HG03521 (cell line): ENCODE measurements at regions not wholly inside any gene's neighbourhood (a gene's known extent, or its start where the extent isn't known, plus 50 kb on each side); places are given as distances from the start of the nearest gene placed in this dataset.

Experiments
- ATAC-seq: cut with Tn5 transposase; IDR thresholded peaks from one replicate; pipeline ENCODE4 v1.9.1; 2021; ENCODE audit warnings: mild to moderate bottlenecking, moderate library complexity; ENCODE audit not compliant: unreplicated experiment

DNA sequence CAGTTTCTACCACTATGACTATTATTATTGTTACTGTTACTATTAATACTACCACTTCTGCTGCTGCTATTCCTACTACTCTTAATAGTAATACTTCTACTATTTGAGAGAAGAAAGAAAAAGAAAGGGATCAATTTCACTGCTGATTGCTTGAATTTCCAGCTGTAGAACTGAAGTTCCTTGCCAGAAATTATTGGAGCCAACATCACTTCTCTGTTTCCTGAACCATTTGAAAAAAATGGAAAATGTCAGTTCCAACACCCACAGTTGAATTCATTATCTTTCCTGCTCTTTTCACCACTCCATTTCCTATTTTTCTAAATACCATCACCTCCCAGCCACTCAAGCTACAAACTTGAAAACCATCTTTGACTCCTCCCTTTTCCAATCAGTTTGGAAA is 54.1 kb upstream of the PIK3C2G start:
- no peak for ATAC-seq

DNA sequence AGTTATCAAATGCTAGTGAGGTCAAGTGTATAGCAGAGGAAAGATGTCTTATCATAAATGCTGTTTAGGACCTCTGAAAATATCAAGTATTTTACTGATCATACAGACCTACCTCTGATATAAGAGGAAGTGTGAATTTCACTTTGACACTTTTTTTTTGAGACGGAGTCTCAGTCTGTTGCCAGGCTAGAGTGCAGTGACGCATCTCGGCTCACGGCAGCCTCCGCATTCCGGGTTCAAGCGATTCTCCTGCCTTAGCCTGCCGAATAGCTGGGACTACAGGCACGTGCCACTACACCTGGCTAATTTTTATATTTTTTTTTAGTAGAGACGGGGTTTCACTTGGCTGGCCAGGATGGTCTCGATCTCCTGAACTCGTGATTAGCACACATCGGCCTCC is 55.1 kb upstream of the PIK3C2G start:
- ATAC-seq: no peak

DNA sequence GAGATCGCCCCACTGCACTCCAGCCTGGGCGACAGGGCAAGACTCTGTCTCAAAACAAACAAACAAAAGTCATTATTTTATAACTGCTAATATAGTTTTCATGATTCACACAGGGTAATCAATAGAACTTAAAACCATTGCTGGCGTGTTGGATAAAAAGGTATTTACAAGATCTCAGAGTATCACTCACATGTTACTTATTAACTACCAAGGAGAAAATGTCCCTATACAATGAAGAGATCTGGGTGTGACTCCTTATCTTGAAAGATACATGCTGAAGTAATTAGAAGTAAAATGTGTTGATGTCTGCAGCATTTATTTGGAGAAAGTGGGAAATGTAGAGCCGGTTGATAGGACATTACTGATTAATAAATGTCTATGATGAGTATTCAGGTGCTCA is 57.3 kb upstream of the PIK3C2G start:
- no peak for ATAC-seq

DNA sequence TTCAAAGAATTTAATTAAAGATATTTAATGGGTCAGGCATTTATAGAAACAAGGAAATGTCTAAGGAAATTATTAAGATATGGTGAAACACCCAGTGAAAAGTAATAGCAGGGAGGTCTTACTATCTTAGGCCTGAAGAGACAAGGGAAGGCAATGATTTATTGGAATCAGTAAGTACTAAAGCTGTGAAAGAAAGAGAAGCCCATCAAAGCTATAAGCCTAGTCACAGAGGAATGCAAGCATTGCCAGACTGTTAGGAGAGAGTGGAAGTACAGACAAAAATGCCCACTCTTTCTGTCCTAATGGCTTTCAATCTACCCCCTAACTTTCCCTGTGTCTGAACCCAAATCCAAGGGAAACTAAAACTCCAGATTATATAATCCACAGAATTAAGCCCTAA is 69.2 kb upstream of the PIK3C2G start:
- ATAC-seq: no peak

DNA sequence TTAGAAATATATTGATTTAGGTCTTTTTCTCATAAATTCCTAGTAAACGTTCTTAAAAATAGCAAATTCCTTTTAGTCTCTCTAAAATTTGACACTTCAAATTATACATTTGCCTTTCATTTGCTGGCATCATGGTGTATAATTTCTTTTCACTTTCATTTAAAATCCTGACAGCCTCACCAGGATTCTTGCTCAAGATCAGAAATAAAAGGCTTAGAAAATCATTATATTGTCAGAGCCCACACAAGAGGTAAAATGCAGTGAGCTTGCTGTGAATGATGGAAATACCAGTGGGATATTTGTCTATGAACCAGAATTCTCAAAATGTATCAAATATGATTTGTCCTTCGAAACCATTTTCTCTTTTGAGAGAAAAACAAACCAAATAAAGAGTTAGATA is 78.2 kb upstream of the PIK3C2G start:
- no peak for ATAC-seq

DNA sequence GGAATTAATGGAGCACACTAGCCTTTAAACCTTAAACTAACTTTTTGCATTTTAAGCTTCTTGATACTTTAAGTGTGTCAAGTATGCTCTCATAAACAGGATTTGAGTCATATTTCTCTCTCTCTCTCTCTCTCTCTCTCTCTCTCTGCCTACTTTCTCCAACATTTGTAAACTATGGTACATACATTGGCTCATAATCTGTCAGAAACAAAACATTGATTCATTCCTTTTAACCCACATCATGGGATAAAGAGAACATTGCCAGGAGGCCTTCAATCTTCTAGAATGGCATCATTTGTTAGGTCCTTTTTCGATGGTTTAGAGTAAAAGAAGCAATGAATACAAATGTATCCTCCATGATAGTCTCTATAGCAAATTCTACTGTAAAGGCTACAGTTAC is 81.6 kb upstream of the RERGL start:
- ATAC-seq: no peak

DNA sequence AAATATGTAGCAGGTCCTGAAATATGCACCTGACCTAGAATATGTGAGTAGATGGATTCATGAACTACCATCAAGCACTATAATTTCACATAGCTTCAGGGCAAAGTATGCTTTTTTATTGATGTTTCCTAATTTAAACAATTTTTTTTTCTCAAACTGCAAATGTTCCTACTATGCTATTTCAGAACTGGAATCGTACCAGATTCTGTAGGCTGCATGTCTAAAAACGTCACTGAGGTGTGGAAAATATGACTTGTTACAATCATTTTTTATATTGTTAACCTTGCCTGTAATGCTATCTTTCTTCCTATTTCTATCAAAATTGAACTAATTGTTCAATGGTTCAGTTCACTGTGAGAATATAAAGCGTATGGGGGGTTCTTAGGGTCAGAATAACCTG is 78.0 kb upstream of the RERGL start:
- ATAC-seq: no peak

DNA sequence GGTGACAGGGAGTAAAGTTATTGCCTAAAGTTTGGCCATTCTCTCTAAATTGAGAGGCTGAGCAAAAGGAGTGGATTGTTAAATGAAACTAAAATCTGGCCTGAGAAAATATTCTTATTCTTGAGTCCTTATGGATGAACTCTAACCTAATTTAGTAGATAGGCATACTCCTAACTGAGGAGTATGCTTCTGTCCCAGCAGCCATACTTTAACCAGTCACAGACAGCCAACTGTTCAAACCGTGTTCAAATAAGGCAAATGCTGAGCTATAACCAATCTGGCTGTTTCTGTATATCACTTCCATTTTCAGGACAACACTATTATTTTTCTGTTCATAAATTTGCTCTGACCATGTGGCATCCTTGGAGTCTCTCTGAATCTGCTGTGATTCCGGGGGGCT is 75.9 kb upstream of the RERGL start:
- peak; percentile 33 for ATAC-seq

DNA sequence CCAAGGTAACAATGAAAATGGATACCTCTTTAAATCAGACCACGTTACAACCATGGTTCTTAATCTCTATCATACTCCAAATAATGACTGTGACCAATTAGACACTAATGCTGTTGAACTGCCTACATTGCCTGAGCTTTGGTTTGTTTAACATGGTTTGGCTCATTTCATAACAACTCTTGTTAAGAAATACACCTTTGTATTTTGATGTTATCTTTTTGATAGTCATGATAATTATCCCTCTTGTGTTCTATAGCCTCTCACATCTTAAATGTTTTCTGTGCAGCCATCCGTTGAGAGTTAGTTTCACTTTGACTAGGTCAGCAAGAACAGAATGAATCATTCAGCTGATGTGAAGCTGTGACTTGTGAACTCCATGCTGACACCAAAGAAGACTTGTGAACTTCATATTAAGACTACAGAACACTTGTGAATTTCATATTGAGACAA is 75.5 kb upstream of the RERGL start:
- ATAC-seq: peak; percentile 95

DNA sequence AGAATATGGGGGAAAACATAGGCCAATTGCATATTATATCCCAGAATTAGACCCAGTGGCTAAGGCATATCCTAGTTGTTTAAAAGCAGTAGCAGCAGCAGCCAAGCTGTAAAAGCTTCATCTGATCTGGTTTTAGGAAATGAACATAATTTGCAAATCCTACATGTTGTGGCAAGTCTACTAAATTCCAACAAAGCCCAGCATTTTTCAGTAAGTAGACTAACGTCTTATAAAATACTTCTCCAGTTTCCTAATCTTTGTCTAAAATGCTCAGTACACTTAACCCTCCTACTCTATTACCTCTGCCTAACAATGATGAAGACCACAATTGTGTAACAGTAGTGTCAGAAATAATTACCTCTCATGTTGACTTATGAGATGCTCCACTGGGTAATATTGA is 70.9 kb upstream of the RERGL start:
- no peak for ATAC-seq

DNA sequence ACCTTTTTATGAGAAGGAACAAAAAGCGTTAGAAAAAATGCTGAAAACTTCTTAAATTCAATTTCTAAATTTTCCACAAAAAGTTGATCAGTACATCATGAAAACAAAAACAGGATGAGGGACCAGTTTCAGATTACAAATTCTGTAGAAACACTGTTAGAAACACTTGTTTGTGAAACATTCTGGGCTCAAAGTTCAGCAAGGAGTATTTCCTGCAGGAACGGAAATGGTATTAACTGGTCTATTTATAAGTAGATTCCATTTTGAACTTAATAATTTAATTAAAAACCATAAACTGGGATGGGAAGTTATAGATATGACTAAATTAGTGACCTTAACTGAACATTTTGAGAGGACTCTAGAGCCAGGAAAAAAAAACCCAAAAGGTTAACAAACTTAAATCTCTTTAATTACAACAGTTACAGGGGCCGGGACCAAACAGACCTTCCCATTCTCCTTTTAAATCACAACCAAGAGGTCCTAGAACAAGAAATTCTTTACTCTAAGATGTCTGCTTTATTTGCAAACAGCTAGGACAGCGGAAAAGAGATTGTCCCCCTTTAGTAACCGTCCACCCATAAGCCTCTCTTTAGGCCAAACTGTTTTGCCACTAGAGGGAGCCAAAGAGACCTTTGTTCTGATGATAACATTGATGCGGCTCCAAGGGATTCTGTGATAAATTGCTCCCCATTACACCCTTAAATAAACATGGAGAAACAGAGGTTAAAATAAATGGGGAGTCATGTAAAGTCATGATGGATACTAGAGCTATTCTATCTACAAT is 69.0 kb upstream of the RERGL start:
- peak; percentile 45 for ATAC-seq

DNA sequence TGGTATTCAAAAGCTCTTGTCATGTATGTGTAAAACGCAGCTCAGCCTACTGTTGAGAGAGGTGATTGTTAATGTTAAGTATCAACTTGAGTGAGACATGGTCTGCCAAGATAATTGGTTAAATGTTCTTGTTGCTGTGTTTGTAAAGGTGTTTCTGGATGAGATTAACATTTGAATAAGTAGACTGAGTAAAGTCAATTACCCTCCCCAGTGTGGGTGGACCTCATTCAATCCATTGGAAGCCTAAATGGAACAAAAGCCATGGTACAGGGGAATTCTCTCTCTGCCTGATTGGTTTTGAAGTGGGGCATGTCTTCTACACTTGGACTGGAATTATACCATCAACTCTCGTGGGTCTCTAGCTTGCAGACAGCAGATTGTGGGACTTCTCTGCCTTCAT is 63.8 kb upstream of the RERGL start:
- no peak for ATAC-seq

DNA sequence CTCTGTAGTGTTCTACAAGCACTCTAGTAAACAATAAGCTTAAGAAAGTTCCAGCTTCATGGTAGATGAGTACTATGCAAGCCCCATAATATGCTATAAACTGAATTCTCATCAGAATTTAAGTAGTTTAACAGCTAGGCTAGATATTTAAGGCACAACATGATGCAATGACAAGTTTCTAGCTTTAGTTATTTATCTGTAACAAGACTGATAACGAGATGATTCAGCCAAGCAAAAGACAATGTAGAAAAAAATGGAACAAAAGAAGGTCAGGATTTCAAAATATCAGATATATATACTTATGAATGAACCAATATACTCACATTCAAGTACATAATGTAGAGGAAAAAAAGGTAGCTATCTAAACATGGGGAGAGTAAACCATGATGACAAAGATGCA is 61.0 kb upstream of the RERGL start:
- no peak for ATAC-seq

DNA sequence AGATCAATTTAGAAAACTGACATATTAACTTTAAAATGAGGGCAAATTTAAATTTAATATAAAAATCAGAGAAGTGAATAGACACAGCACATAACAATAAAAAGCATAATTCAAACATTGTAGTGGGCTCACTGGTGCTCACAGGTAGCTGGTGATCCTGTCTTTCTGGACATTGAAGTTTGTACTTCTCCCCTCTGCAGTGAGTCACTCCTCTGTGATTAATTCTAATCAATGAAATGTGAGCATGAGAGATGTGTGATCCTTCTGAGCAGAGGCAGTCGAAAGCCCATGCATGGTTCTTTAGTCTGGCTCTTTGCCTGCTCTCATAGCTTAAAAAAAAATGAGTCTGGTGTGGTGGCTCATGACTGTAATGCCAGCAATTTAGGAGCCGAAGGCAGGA is 59.0 kb upstream of the RERGL start:
- no peak for ATAC-seq

DNA sequence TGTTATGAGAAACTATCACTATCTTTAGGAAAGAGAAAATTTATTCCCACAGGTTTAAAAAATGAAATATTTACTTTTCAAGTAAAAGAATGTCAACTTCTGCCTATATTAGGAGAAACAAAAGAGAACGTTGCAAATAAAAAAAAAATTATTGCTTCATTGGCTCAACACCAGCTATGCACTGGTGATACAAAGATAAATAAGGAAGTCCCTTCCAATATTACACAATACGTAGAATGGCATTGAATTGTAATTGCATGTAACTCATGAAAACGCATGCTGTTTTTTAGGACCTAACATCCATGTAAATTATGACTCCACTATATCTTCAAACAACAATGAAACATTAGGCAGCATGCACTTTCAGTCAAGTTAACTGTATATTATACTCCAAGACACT is 56.4 kb upstream of the RERGL start:
- ATAC-seq: no peak

DNA sequence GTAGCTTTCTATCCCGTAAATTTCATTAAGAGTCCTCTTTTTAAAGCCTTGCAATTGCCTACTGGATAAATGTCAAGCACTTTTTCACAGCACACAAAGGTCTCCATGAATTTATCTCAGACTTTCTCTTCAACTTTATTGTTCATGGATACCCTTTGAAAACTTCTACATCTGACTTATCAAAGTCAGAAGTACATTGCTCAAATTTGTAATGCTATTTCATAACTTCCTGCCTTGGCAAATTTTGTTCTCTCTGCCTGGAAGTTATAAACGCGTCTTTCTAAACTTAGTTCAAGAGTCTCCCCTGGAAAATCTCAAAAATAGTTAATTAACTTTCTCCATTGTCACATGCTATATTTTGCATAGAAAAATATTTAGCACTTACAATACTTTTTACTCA is 55.9 kb upstream of the RERGL start:
- no peak for ATAC-seq

DNA sequence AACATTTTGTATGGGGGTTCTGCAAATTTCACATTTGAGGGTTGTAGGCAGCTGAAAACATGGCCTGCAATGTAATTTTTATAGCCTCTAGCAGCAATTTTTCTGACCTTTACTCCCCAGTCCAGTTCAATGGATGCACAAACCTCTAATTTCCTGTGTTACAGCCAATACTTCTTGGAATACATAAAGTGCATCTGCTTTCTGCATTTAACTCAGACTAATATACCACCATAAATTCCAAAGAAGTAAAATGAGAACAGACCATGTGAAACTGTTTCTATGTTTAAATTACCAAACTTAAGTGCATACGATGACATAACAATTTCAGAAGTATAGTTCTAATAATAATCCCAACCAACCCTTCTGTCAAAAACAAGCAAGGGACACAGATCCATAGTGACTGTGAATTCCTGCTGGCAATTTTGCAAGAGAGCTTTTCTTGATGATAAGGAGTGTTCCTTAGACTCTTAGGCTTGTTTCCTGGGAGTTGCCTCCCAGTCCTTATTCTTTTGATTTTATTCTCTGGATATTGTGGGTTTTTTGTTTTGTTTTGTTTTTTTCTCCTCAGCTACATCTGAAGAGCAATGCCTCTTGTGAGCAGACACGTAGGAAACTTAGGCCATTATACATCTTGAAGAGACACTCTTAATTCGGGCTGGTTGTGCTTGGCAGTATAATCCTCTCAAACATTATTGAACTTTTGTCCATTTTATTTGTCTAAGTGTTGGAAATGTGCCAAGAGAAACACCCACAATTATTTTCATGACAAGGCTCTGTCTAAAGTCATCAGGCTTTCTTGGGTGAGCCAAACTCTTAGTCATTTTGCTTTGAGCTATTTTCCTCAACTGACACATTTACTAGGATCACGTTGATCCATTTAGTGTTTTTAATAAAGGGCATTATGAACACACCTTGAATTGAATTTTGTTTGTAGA is 51.3 kb upstream of the RERGL start:
- ATAC-seq: no peak

DNA sequence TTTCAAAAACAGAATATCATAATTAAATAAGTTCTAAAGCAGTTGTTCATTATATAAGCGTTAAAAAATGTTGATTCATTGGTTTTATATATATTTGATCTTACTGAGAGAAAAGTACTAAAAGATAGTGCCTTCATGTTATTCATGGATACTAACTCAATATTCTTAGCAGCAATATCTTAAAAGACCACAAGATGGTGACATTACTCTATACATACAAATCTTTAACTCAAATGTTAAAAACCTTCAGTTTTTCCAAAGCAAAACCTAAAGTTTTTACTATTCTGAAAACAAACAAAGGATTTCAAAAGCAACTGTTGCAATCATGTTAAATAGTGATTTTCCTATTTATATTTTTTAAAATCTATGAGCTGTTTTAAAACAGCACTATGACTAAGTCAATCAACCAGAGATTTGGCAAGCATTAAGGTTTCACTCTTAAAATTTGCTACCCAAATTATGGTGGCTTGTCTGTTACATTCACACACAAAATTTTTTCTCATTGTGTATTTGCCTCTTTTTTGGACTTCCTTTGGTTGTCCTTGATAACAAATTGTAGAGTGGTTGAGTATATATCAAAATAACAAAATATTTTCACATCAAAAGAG is 50.1 kb upstream of the RERGL start:
- no peak for ATAC-seq
